SU-DHL-6 (cell line): ENCODE measurements at regions not wholly inside any gene's neighbourhood (a gene's known extent, or its start where the extent isn't known, plus 50 kb on each side); places are given as distances from the start of the nearest gene placed in this dataset.

Experiments
- CTCF ChIP-seq: fragments of 200-600 bp; sonication (generic); IDR thresholded peaks from one replicate; pipeline ENCODE4 v1.5.1; 2017; ENCODE audit warnings: antibody characterized with exemption, mild to moderate bottlenecking, low read length, moderate library complexity; ENCODE audit not compliant: insufficient read depth, poor library complexity, severe bottlenecking
- EZH2phosphoT487 ChIP-seq: fragments of 200-600 bp; sonication (generic), shearing (Covaris generic); conservative IDR thresholded peaks from 2 replicates; pipeline ENCODE4 v1.6.1; 2018; ENCODE audit warnings: mild to moderate bottlenecking, antibody characterized with exemption, low read length, moderate library complexity, mixed read lengths

GRCh38 chr10:36885746-36886145 lies 239.7 kb upstream of the ANKRD30A start:
- TF ChIP-seq CTCF (no peak), EZH2phosphoT487 (no peak)
